Neuron (in vitro differentiated cells): ENCODE measurements at regions not wholly inside any gene's neighbourhood (a gene's known extent, or its start where the extent isn't known, plus 50 kb on each side); places are given as distances from the start of the nearest gene placed in this dataset.
"Not testable (repeated sequence)": the region's sequence is repeated elsewhere in the genome, so short reads cannot be mapped to it uniquely, and the experiment has no call there.

Experiments used
- H2AFZ ChIP-seq: one replicate; pipeline ENCODE4 v1.6.1; 2013; ENCODE audit warnings: low read depth, mild to moderate bottlenecking, inconsistent platforms, low read length, moderate library complexity
- H3K27me3 ChIP-seq: one replicate; pipeline ENCODE4 v1.6.1; 2013; ENCODE audit warnings: low read length; ENCODE audit not compliant: insufficient read depth
- H3K36me3 ChIP-seq: one replicate; pipeline ENCODE4 v1.6.1; 2013; ENCODE audit warnings: low read length; ENCODE audit not compliant: insufficient read depth
- H3K4me1 ChIP-seq: one replicate; pipeline ENCODE4 v1.6.1; 2013; ENCODE audit warnings: low read length; ENCODE audit not compliant: insufficient read depth
- H3K4me3 ChIP-seq: 2 replicates; pipeline ENCODE4 v1.5.1; 2013; ENCODE audit warnings: mild to moderate bottlenecking, low read length, moderate library complexity
- H3K9me3 ChIP-seq: one replicate; pipeline ENCODE4 v1.6.1; 2013; ENCODE audit warnings: low read length

- not testable (repeated sequence) for H3K36me3 ChIP-seq, H3K4me3 ChIP-seq, H2AFZ ChIP-seq, H3K27me3 ChIP-seq, H3K9me3 ChIP-seq, H3K4me1 ChIP-seq
Observed at GRCh38 chr16:29338821-29339700, 67.5 kb downstream of the NPIPB11 start.

GRCh38 chr16:29337385-29337901 lies 69.1 kb downstream of the NPIPB11 start:
- not testable (repeated sequence) for H3K4me3 ChIP-seq, H2AFZ ChIP-seq, H3K36me3 ChIP-seq, H3K9me3 ChIP-seq, H3K4me1 ChIP-seq, H3K27me3 ChIP-seq

- not testable (repeated sequence) for H3K27me3 ChIP-seq, H3K4me1 ChIP-seq, H3K36me3 ChIP-seq, H3K4me3 ChIP-seq, H2AFZ ChIP-seq, H3K9me3 ChIP-seq
Observed at GRCh38 chr16:29335549-29335846, 71.0 kb downstream of the NPIPB11 start.

- not testable (repeated sequence) for H3K36me3 ChIP-seq, H3K4me3 ChIP-seq, H3K4me1 ChIP-seq, H3K9me3 ChIP-seq, H2AFZ ChIP-seq, H3K27me3 ChIP-seq
Observed at GRCh38 chr16:29334776-29335548, 71.5 kb downstream of the NPIPB11 start.

GRCh38 chr16:29333492-29334097 lies 72.9 kb downstream of the NPIPB11 start:
- H2AFZ ChIP-seq, H3K9me3 ChIP-seq, H3K27me3 ChIP-seq, H3K36me3 ChIP-seq, H3K4me1 ChIP-seq, H3K4me3 ChIP-seq: not testable (repeated sequence)

- H3K9me3 ChIP-seq, H3K36me3 ChIP-seq, H2AFZ ChIP-seq, H3K4me1 ChIP-seq, H3K27me3 ChIP-seq, H3K4me3 ChIP-seq: not testable (repeated sequence)
Observed at GRCh38 chr16:29330623-29331022, 75.9 kb downstream of the NPIPB11 start.

- H2AFZ ChIP-seq, H3K9me3 ChIP-seq, H3K4me3 ChIP-seq, H3K27me3 ChIP-seq, H3K36me3 ChIP-seq, H3K4me1 ChIP-seq: not testable (repeated sequence)
Observed at GRCh38 chr16:29328528-29328927, 78.0 kb downstream of the NPIPB11 start.

GRCh38 chr16:29327631-29328408 lies 78.7 kb downstream of the NPIPB11 start:
- not testable (repeated sequence) for H3K36me3 ChIP-seq, H3K9me3 ChIP-seq, H3K27me3 ChIP-seq, H3K4me1 ChIP-seq, H3K4me3 ChIP-seq, H2AFZ ChIP-seq

- H2AFZ ChIP-seq, H3K9me3 ChIP-seq, H3K36me3 ChIP-seq, H3K4me3 ChIP-seq, H3K4me1 ChIP-seq, H3K27me3 ChIP-seq: not testable (repeated sequence)
Observed at GRCh38 chr16:29326164-29327125, 80.1 kb downstream of the NPIPB11 start.

- not testable (repeated sequence) for H3K4me3 ChIP-seq, H3K9me3 ChIP-seq, H3K27me3 ChIP-seq, H3K36me3 ChIP-seq, H2AFZ ChIP-seq
- peaks cover 27% of the 10 kb centered on the region for H3K4me1 ChIP-seq
Observed at GRCh38 chr16:29323725-29324124, 82.8 kb downstream of the NPIPB11 start.

GRCh38 chr16:29321585-29321984 lies 84.9 kb downstream of the NPIPB11 start:
- no peak overlapping the region for H2AFZ ChIP-seq
- H3K36me3 ChIP-seq, result no peaks in the 10 kb centered on the region
- peaks cover 40% of the 10 kb centered on the region for H3K4me1 ChIP-seq
- no peak overlapping the region for H3K4me3 ChIP-seq
- no peaks in the 10 kb centered on the region for H3K9me3 ChIP-seq
- no peaks in the 10 kb centered on the region for H3K27me3 ChIP-seq

- H3K9me3 ChIP-seq, result no peaks in the 10 kb centered on the region
- H3K4me1 ChIP-seq, result peaks cover 43% of the 10 kb centered on the region
- H3K4me3 ChIP-seq, result no peak overlapping the region
- no peaks in the 10 kb centered on the region for H3K27me3 ChIP-seq
- H2AFZ ChIP-seq, result no peak overlapping the region
- no peaks in the 10 kb centered on the region for H3K36me3 ChIP-seq
Observed at GRCh38 chr16:29321000-29321393, 85.5 kb downstream of the NPIPB11 start.
